Immature natural killer cell (primary cell): ENCODE measurements at regions not wholly inside any gene's neighbourhood (a gene's known extent, or its start where the extent isn't known, plus 50 kb on each side); places are given as distances from the start of the nearest gene placed in this dataset.

Experiments used
- DNase-seq, 3 donors: peaks; one replicate each; pipeline ENCODE4 v3.0.0; 2022; ENCODE audit warnings: mixed read lengths in 1 of 3
- H3K27ac Mint-ChIP-seq, 6 donors: one replicate each; pipeline ENCODE4 v1.8.0; 2020; ENCODE audit warnings: mixed read lengths in 6 of 6, mild to moderate bottlenecking in 5 of 6, inconsistent platforms in 4 of 6, moderate library complexity in 3 of 6
- H3K27me3 Mint-ChIP-seq, 3 donors: one replicate each; pipeline ENCODE4 v1.8.0; 2020 to 2021; ENCODE audit warnings: low read depth in 3 of 3, mild to moderate bottlenecking in 3 of 3, mixed read lengths in 3 of 3, moderate library complexity in 3 of 3, inconsistent platforms in 1 of 3
- H3K36me3 Mint-ChIP-seq, 3 donors: one replicate each; pipeline ENCODE4 v1.8.0; 2020; ENCODE audit warnings: mixed read lengths in 3 of 3, inconsistent platforms in 2 of 3, mild to moderate bottlenecking in 2 of 3
- H3K4me1 Mint-ChIP-seq, 2 donors: one replicate each; pipeline ENCODE4 v1.8.0; 2020; ENCODE audit warnings: inconsistent platforms in 2 of 2, mild to moderate bottlenecking in 2 of 2, mixed read lengths in 2 of 2, moderate library complexity in 1 of 2
- H3K4me3 Mint-ChIP-seq, 5 donors: one replicate each; pipeline ENCODE4 v1.8.0; 2020; ENCODE audit warnings: mild to moderate bottlenecking in 5 of 5, mixed read lengths in 5 of 5, inconsistent platforms in 3 of 5, moderate library complexity in 3 of 5
- H3K9me3 Mint-ChIP-seq, 6 donors: one replicate each; pipeline ENCODE4 v1.8.0; 2020; ENCODE audit warnings: mild to moderate bottlenecking in 6 of 6, mixed read lengths in 6 of 6, inconsistent platforms in 4 of 6, moderate library complexity in 3 of 6

GRCh38 chr6:91305755-91306154, 718.9 kb upstream of the MAP3K7 start:
- Mint-ChIP-seq H3K27ac (no peak overlapping the region), H3K27me3 (peaks cover 0 to 2% (median 0%) of the 10 kb centered on the region in 3 donors), H3K9me3 (peaks cover 2 to 22% (median 9%) of the 10 kb centered on the region in 6 donors), H3K4me3 (no peak overlapping the region), H3K4me1 (no peaks in the 10 kb centered on the region), H3K36me3 (no peaks in the 10 kb centered on the region)
- DNase-seq = no peak

DNA sequence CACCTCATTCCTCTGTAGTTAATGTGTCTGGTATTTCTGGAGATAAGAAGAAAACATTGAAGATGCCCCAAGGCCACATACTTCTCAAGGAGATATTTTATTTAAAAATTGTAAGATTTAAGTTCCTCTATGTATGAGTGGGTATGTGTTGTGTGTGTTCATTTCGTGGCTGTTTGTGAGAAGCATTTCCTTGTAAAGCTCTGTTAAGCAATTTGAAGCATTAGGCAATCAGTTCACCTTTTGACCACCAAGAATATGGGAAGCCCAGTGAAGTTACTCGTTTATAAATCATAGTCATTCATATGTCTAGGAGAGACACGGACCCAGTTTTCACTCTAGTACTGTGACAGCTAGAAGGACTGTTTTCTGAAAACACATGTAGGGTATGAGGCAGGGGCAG, 717.6 kb upstream of the MAP3K7 start:
- no peak overlapping the region for H3K27ac Mint-ChIP-seq
- no peak for DNase-seq
- peaks cover 2 to 26% (median 9%) of the 10 kb centered on the region in 6 donors for H3K9me3 Mint-ChIP-seq
- no peaks in the 10 kb centered on the region for H3K4me1 Mint-ChIP-seq
- no peak overlapping the region for H3K4me3 Mint-ChIP-seq
- H3K36me3 Mint-ChIP-seq = no peaks in the 10 kb centered on the region
- peaks cover 0 to 2% (median 0%) of the 10 kb centered on the region in 3 donors for H3K27me3 Mint-ChIP-seq

DNA sequence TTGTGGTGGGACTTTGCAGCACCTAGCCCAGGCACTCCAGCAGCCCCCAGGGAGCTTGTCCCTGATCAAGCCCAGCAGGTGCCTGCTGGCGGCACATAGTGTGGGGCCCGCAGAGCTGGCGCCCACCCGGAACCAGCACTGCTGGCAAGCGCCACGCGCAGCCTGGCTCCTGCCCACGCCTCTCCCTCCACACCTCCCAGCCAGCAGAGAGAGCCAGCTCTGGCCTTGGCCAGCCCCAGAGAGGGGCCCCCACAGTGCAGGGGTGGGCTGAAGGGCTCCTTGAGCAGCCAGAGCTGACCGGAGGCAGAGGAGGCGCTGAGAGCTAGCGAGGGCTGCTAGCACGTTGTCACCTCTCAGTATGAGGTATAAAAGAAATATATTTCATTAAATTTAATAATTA, 716.5 kb upstream of the MAP3K7 start:
- Mint-ChIP-seq H3K9me3 (peaks cover 2 to 24% (median 7%) of the 10 kb centered on the region in 6 donors), H3K4me3 (no peak overlapping the region), H3K27me3 (peaks cover 0 to 2% (median under 1%) of the 10 kb centered on the region in 3 donors), H3K36me3 (no peaks in the 10 kb centered on the region), H3K4me1 (no peaks in the 10 kb centered on the region), H3K27ac (no peak overlapping the region)
- DNase-seq = no peak

GRCh38 chr6:91299544-91300491, 712.9 kb upstream of the MAP3K7 start:
- H3K4me1 Mint-ChIP-seq = no peaks in the 10 kb centered on the region
- H3K9me3 Mint-ChIP-seq = peaks cover 0 to 15% (median 5%) of the 10 kb centered on the region in 6 donors
- no peak overlapping the region for H3K27ac Mint-ChIP-seq
- H3K27me3 Mint-ChIP-seq = peaks cover 2 to 4% (median 2%) of the 10 kb centered on the region in 3 donors
- DNase-seq = no peak
- H3K36me3 Mint-ChIP-seq = peaks cover 0 to 2% (median 0%) of the 10 kb centered on the region in 3 donors
- H3K4me3 Mint-ChIP-seq = no peak overlapping the region

DNA sequence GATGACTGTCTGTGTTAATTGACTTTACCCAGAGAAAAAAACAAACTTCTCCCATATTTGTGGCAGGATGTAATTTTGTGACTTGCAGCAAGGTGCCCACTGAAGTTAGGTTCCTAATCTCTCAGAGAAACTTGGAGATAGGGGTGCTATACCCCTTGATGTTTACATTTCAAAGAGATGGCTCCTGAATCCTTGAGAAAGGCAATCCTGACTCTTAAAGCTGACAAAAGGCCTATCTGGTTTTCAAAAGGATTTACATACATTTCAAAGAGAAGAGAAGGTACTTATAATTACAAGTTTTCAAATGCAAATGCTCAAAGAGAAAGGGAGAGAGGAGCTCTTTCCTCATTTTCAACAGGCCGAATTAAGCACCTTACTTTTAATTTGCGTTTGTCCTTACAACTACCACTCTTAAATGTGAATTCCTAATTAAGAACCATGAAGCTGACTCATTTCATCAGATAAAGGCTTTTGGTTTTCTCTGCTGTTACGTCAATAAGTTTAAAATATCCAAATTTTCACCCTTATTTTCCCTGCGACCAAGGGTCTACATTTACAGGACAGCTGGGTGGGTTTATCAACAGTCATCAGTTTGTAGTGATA, 711.8 kb upstream of the MAP3K7 start:
- Mint-ChIP-seq H3K4me1 (no peaks in the 10 kb centered on the region), H3K27ac (no peak overlapping the region), H3K4me3 (no peak overlapping the region), H3K9me3 (peaks cover 0 to 15% (median 3%) of the 10 kb centered on the region in 6 donors), H3K27me3 (peaks cover 2 to 4% (median 2%) of the 10 kb centered on the region in 3 donors), H3K36me3 (peaks cover 0 to 3% (median 0%) of the 10 kb centered on the region in 3 donors)
- no peak for DNase-seq

- Mint-ChIP-seq H3K27me3 (peaks cover 0 to 4% (median 4%) of the 10 kb centered on the region in 3 donors), H3K4me1 (no peaks in the 10 kb centered on the region), H3K9me3 (peaks cover 2 to 14% (median 7%) of the 10 kb centered on the region in 6 donors), H3K27ac (no peak overlapping the region), H3K36me3 (peaks cover 0 to 3% (median 0%) of the 10 kb centered on the region in 3 donors), H3K4me3 (no peak overlapping the region)
- DNase-seq = no peak
Observed at GRCh38 chr6:91293395-91293794, 706.5 kb upstream of the MAP3K7 start.

- H3K9me3 Mint-ChIP-seq = peaks cover 1 to 18% (median 8%) of the 10 kb centered on the region in 6 donors
- no peaks in the 10 kb centered on the region for H3K4me1 Mint-ChIP-seq
- H3K36me3 Mint-ChIP-seq = peaks cover 0 to 3% (median 0%) of the 10 kb centered on the region in 3 donors
- DNase-seq = no peak
- no peak overlapping the region for H3K4me3 Mint-ChIP-seq
- H3K27me3 Mint-ChIP-seq = peaks cover 0 to 2% (median 0%) of the 10 kb centered on the region in 3 donors
- no peak overlapping the region for H3K27ac Mint-ChIP-seq
Observed at GRCh38 chr6:91291071-91291470, 704.2 kb upstream of the MAP3K7 start.

DNA sequence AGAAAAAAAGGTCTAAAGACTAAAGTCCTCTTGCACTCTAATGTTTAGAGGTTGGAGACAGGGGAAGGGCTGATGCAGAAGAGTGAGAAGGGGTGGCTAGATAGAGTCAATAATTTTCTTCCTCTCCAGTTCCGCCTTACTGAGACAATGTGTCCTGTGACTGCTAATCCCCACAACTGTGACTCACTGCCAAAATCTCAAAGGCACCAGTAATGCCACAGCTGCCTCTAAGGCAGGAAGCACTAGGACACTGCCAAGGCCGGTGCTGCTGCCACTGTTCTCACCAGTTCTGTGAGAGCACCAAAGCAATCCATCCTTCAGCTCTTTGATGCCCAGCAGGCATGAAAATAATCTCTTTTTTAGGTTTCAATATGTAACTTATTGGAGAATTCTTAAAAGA, 701.9 kb upstream of the MAP3K7 start:
- H3K27me3 Mint-ChIP-seq = peaks cover 0 to 2% (median 0%) of the 10 kb centered on the region in 3 donors
- DNase-seq = no peak
- no peak overlapping the region for H3K27ac Mint-ChIP-seq
- H3K9me3 Mint-ChIP-seq = peaks cover 1 to 18% (median 6%) of the 10 kb centered on the region in 6 donors
- no peaks in the 10 kb centered on the region for H3K4me1 Mint-ChIP-seq
- no peaks in the 10 kb centered on the region for H3K36me3 Mint-ChIP-seq
- H3K4me3 Mint-ChIP-seq = no peak overlapping the region

- Mint-ChIP-seq H3K36me3 (no peaks in the 10 kb centered on the region), H3K4me1 (no peaks in the 10 kb centered on the region), H3K27me3 (no peaks in the 10 kb centered on the region), H3K9me3 (peaks cover 0 to 6% (median 0%) of the 10 kb centered on the region in 6 donors), H3K4me3 (no peak overlapping the region), H3K27ac (no peak overlapping the region)
- DNase-seq = no peak
Observed at GRCh38 chr6:91281901-91282300, 695.0 kb upstream of the MAP3K7 start.

- Mint-ChIP-seq H3K4me3 (no peak overlapping the region), H3K27me3 (no peaks in the 10 kb centered on the region), H3K36me3 (no peaks in the 10 kb centered on the region), H3K9me3 (peaks cover 0 to 6% (median 0%) of the 10 kb centered on the region in 6 donors), H3K4me1 (no peaks in the 10 kb centered on the region), H3K27ac (no peak overlapping the region)
- no peak for DNase-seq
Observed at GRCh38 chr6:91280494-91280830, 693.6 kb upstream of the MAP3K7 start.

DNA sequence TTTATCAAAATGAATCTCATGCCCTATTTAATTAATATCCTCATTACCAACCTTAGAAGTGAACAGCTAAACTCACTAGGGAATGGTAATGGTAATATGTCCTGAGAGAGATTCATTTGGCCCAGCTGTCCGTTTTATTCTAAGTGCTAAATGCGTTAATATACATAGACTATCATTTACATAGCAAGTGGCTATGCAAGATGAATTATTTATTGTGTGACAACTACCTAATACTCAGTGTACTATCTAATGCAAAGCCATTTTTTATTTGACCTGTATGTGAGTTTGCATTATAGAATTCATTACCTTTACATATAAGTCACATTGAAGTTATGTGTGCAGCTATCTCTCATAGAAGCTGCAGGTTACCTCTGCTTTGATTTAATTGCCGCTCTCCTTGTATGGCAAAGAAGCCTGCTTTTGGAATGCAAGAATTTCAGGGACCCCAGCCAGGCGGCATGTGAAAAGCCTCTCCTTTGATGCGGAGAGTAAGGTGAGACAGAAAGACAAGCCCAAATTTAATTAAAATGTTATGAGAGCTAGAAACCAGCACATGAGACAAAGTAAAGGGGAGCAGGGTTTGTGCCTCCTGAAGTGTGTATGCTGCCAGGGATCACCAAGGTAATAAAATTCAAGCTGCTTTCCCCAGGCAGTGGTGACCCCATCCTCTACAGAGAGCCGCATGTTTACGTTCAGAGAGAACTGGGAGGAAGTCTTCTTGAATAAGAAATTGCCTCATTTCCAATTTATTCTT, 693.0 kb upstream of the MAP3K7 start:
- peaks cover 0 to 6% (median 0%) of the 10 kb centered on the region in 6 donors for H3K9me3 Mint-ChIP-seq
- no peak for DNase-seq
- H3K4me1 Mint-ChIP-seq = no peaks in the 10 kb centered on the region
- H3K27ac Mint-ChIP-seq = no peak overlapping the region
- H3K36me3 Mint-ChIP-seq = no peaks in the 10 kb centered on the region
- peaks cover 0 to under 1% (median 0%) of the 10 kb centered on the region in 3 donors for H3K27me3 Mint-ChIP-seq
- H3K4me3 Mint-ChIP-seq = no peak overlapping the region

- H3K4me1 Mint-ChIP-seq = no peaks in the 10 kb centered on the region
- no peak for DNase-seq
- no peak overlapping the region for H3K4me3 Mint-ChIP-seq
- peaks cover 0 to 1% (median 0%) of the 10 kb centered on the region in 3 donors for H3K27me3 Mint-ChIP-seq
- peaks cover 0 to 9% (median 0%) of the 10 kb centered on the region in 6 donors for H3K9me3 Mint-ChIP-seq
- H3K27ac Mint-ChIP-seq = no peak overlapping the region
- H3K36me3 Mint-ChIP-seq = no peaks in the 10 kb centered on the region
Observed at GRCh38 chr6:91278416-91278815, 691.5 kb upstream of the MAP3K7 start.

DNA sequence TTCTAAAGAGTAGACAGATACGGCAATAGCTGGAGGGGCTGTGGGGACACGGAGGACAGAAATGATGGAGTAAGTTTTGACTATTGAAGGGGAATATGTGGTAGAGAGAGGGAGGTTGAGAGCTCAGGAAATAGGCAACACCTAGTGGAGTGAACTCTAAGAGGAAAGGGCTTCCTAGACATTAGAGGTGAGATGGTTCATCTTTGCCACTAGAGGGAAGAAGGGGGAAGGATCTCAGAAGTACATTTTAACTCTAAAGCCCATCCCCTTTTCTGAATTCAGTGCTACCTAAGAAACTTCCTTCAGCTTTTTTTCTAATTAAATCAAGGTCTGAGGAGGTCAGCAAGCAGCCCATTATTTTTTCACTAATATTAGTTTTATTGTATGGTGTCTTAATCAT, 689.4 kb upstream of the MAP3K7 start:
- DNase-seq = no peak
- no peak overlapping the region for H3K4me3 Mint-ChIP-seq
- peaks cover 0 to 1% (median 0%) of the 10 kb centered on the region in 3 donors for H3K27me3 Mint-ChIP-seq
- no peak overlapping the region for H3K27ac Mint-ChIP-seq
- H3K9me3 Mint-ChIP-seq = peaks cover 0 to 7% (median 3%) of the 10 kb centered on the region in 6 donors
- H3K4me1 Mint-ChIP-seq = no peaks in the 10 kb centered on the region
- no peaks in the 10 kb centered on the region for H3K36me3 Mint-ChIP-seq
